Astrocyte of the cerebellum (primary cell): ENCODE measurements at regions not wholly inside any gene's neighbourhood (a gene's known extent, or its start where the extent isn't known, plus 50 kb on each side); places are given as distances from the start of the nearest gene placed in this dataset.

Source experiments
- DNase-seq: peaks from one replicate; pipeline ENCODE4 v3.0.0-alpha.2; 2011; ENCODE audit warnings: low read depth
- H3K4me3 ChIP-seq: 2 replicates; pipeline ENCODE4 v1.5.1; 2011; ENCODE audit warnings: mild to moderate bottlenecking, low read depth, low read length, moderate library complexity
- CTCF ChIP-seq: IDR thresholded peaks from 2 replicates; pipeline ENCODE4 v1.5.1; 2012; ENCODE audit warnings: low read length, low read depth, moderate library complexity, mild to moderate bottlenecking; ENCODE audit errors: missing control alignments
- in situ Hi-C: cut with HindIII; loops from 2 replicates; pipeline ENCODE4 v1.10.0; 2017; ENCODE audit warnings: low sequenced_read_pairs

GRCh38 chr14:25750436-25750835, 700.5 kb upstream of the STXBP6 start:
- DNase-seq, result no peak
- H3K4me3 ChIP-seq, result no peak overlapping the region
- no peak for TF ChIP-seq CTCF
- in situ Hi-C loops, result no loop called here
